ENCODE measurements at regions not wholly inside any gene's neighbourhood (a gene's known extent, or its start where the extent isn't known, plus 50 kb on each side); places are given as distances from the start of the nearest gene placed in this dataset.

GRCh38 chr3:95905182-95905581, 909.2 kb upstream of the EPHA6 start:
- Mint-ChIP-seq H3K9me3 (ENCODE audit: low read depth) (peaks cover 2% of the 10 kb centered on the region), H3K4me3 (no peak overlapping the region), H3K27ac (no peak overlapping the region), H3K4me1 (no peaks in the 10 kb centered on the region), H3K27me3 (no peaks in the 10 kb centered on the region), H3K36me3 (no peaks in the 10 kb centered on the region)
- CTCF ChIA-PET: no interaction called here
- ATAC-seq (no peak), DNase-seq (no peak)

- ATAC-seq: no peak
- no peak overlapping the region for H3K4me3 Mint-ChIP-seq
- CTCF ChIA-PET: no interaction called here
- H3K36me3 Mint-ChIP-seq: no peaks in the 10 kb centered on the region
- H3K27ac Mint-ChIP-seq: no peak overlapping the region
- no peak for DNase-seq
- no peaks in the 10 kb centered on the region for H3K27me3 Mint-ChIP-seq
- no peaks in the 10 kb centered on the region for H3K4me1 Mint-ChIP-seq
- H3K9me3 Mint-ChIP-seq (ENCODE audit: low read depth): peaks cover 7% of the 10 kb centered on the region
Measured at GRCh38 chr3:95911767-95912166, 902.6 kb upstream of the EPHA6 start.

GRCh38 chr3:95923496-95924210, 890.7 kb upstream of the EPHA6 start:
- Mint-ChIP-seq H3K4me3 (no peak overlapping the region), H3K4me1 (peaks cover 1% of the 10 kb centered on the region), H3K27ac (no peak overlapping the region), H3K36me3 (no peaks in the 10 kb centered on the region), H3K27me3 (no peaks in the 10 kb centered on the region), H3K9me3 (ENCODE audit: low read depth) (peaks cover 2% of the 10 kb centered on the region)
- CTCF ChIA-PET: interaction anchor here (1.2 kb wide), 1 partner anchor 12 kb away, joined by 3 read pairs; no protein-coding TSS in a partner anchor
- ATAC-seq: no peak
- DNase-seq: no peak

- Mint-ChIP-seq H3K9me3 (ENCODE audit: low read depth) (peaks cover 2% of the 10 kb centered on the region), H3K27ac (no peak overlapping the region), H3K27me3 (no peaks in the 10 kb centered on the region), H3K4me3 (no peak overlapping the region), H3K4me1 (peaks cover 1% of the 10 kb centered on the region), H3K36me3 (no peaks in the 10 kb centered on the region)
- CTCF ChIA-PET: no interaction called here
- no peak for DNase-seq
- no peak for ATAC-seq
Measured at GRCh38 chr3:95926904-95927501, 887.4 kb upstream of the EPHA6 start.

- H3K27ac Mint-ChIP-seq: no peak overlapping the region
- no peaks in the 10 kb centered on the region for H3K9me3 Mint-ChIP-seq (ENCODE audit: low read depth)
- H3K36me3 Mint-ChIP-seq: no peaks in the 10 kb centered on the region
- no peaks in the 10 kb centered on the region for H3K27me3 Mint-ChIP-seq
- H3K4me1 Mint-ChIP-seq: no peaks in the 10 kb centered on the region
- H3K4me3 Mint-ChIP-seq: no peak overlapping the region
- CTCF ChIA-PET: no interaction called here
- DNase-seq (no peak), ATAC-seq (no peak)
Measured at GRCh38 chr3:95934181-95934580, 880.2 kb upstream of the EPHA6 start.

GRCh38 chr3:95939235-95939809, 875.1 kb upstream of the EPHA6 start:
- DNase-seq (no peak), ATAC-seq (no peak)
- Mint-ChIP-seq H3K9me3 (ENCODE audit: low read depth) (peaks cover 2% of the 10 kb centered on the region), H3K27me3 (no peaks in the 10 kb centered on the region), H3K27ac (no peak overlapping the region), H3K4me3 (no peak overlapping the region), H3K36me3 (no peaks in the 10 kb centered on the region), H3K4me1 (no peaks in the 10 kb centered on the region)
- CTCF ChIA-PET: no interaction called here

GRCh38 chr3:95965704-95966336, 848.6 kb upstream of the EPHA6 start:
- Mint-ChIP-seq H3K9me3 (ENCODE audit: low read depth) (no peaks in the 10 kb centered on the region), H3K4me3 (no peak overlapping the region), H3K36me3 (no peaks in the 10 kb centered on the region), H3K4me1 (no peaks in the 10 kb centered on the region), H3K27ac (no peak overlapping the region), H3K27me3 (no peaks in the 10 kb centered on the region)
- ATAC-seq: no peak
- CTCF ChIA-PET: no interaction called here
- no peak for DNase-seq

GRCh38 chr3:95971573-95971972, 842.8 kb upstream of the EPHA6 start:
- no peaks in the 10 kb centered on the region for H3K4me1 Mint-ChIP-seq
- DNase-seq (no peak), ATAC-seq (no peak)
- no peaks in the 10 kb centered on the region for H3K27me3 Mint-ChIP-seq
- no peak overlapping the region for H3K4me3 Mint-ChIP-seq
- H3K9me3 Mint-ChIP-seq (ENCODE audit: low read depth): peaks cover 5% of the 10 kb centered on the region
- H3K27ac Mint-ChIP-seq: no peak overlapping the region
- no peaks in the 10 kb centered on the region for H3K36me3 Mint-ChIP-seq
- CTCF ChIA-PET: no interaction called here

- DNase-seq (no peak), ATAC-seq (no peak)
- H3K4me3 Mint-ChIP-seq: no peak overlapping the region
- H3K4me1 Mint-ChIP-seq: no peaks in the 10 kb centered on the region
- H3K36me3 Mint-ChIP-seq: no peaks in the 10 kb centered on the region
- H3K27me3 Mint-ChIP-seq: no peaks in the 10 kb centered on the region
- CTCF ChIA-PET: no interaction called here
- H3K9me3 Mint-ChIP-seq (ENCODE audit: low read depth): peaks cover 4% of the 10 kb centered on the region
- no peak overlapping the region for H3K27ac Mint-ChIP-seq
Measured at GRCh38 chr3:95994338-95994737, 820.1 kb upstream of the EPHA6 start.

- DNase-seq (no peak), ATAC-seq (no peak)
- Mint-ChIP-seq H3K36me3 (no peaks in the 10 kb centered on the region), H3K27ac (no peak overlapping the region), H3K27me3 (no peaks in the 10 kb centered on the region), H3K4me1 (no peaks in the 10 kb centered on the region), H3K9me3 (ENCODE audit: low read depth) (peaks cover 13% of the 10 kb centered on the region), H3K4me3 (no peak overlapping the region)
- CTCF ChIA-PET: no interaction called here
Measured at GRCh38 chr3:96000966-96001365, 813.4 kb upstream of the EPHA6 start.

GRCh38 chr3:96007650-96008195, 806.7 kb upstream of the EPHA6 start:
- no peaks in the 10 kb centered on the region for H3K4me1 Mint-ChIP-seq
- no peak for ATAC-seq
- no peak overlapping the region for H3K27ac Mint-ChIP-seq

GRCh38 chr3:96012939-96013338, 801.5 kb upstream of the EPHA6 start:
- DNase-seq: no peak
- Mint-ChIP-seq H3K36me3 (no peaks in the 10 kb centered on the region), H3K9me3 (ENCODE audit: low read depth) (no peaks in the 10 kb centered on the region), H3K4me1 (no peaks in the 10 kb centered on the region), H3K27ac (no peak overlapping the region), H3K4me3 (no peak overlapping the region), H3K27me3 (no peaks in the 10 kb centered on the region)
- ATAC-seq: no peak
- CTCF ChIA-PET: no interaction called here

More at GRCh38 chr3:96007650-96008195, 806.7 kb upstream of the EPHA6 start:
- Mint-ChIP-seq H3K27me3 (no peaks in the 10 kb centered on the region), H3K9me3 (ENCODE audit: low read depth) (peaks cover 8% of the 10 kb centered on the region), H3K4me3 (no peak overlapping the region), H3K36me3 (no peaks in the 10 kb centered on the region)
- DNase-seq: no peak
- CTCF ChIA-PET: no interaction called here

- H3K36me3 Mint-ChIP-seq: no peaks in the 10 kb centered on the region
- H3K27ac Mint-ChIP-seq: no peak overlapping the region
- no peak for ATAC-seq
- DNase-seq: no peak
- no peak overlapping the region for H3K4me3 Mint-ChIP-seq
- no peaks in the 10 kb centered on the region for H3K4me1 Mint-ChIP-seq
- H3K9me3 Mint-ChIP-seq (ENCODE audit: low read depth): no peaks in the 10 kb centered on the region
- H3K27me3 Mint-ChIP-seq: no peaks in the 10 kb centered on the region
- CTCF ChIA-PET: no interaction called here
Measured at GRCh38 chr3:96017556-96017955, 796.8 kb upstream of the EPHA6 start.

GRCh38 chr3:96022676-96023075, 791.7 kb upstream of the EPHA6 start:
- H3K4me1 Mint-ChIP-seq: no peaks in the 10 kb centered on the region
- no peaks in the 10 kb centered on the region for H3K27me3 Mint-ChIP-seq
- no peak for ATAC-seq
- peaks cover 3% of the 10 kb centered on the region for H3K9me3 Mint-ChIP-seq (ENCODE audit: low read depth)
- CTCF ChIA-PET: no interaction called here
- no peaks in the 10 kb centered on the region for H3K36me3 Mint-ChIP-seq
- no peak for DNase-seq
- no peak overlapping the region for H3K4me3 Mint-ChIP-seq
- no peak overlapping the region for H3K27ac Mint-ChIP-seq

Data from activated CD8-positive, alpha-beta memory T cell treated with anti-CD3 and anti-CD28 coated beads, Interleukin-2, amount 10 ng/mL, durations not matched to agents 7 days and 5 days (primary cell).